GM08714 (cell line): ENCODE measurements at regions not wholly inside any gene's neighbourhood (a gene's known extent, or its start where the extent isn't known, plus 50 kb on each side); places are given as distances from the start of the nearest gene placed in this dataset.
"Not testable (repeated sequence)": the region's sequence is repeated elsewhere in the genome, so short reads cannot be mapped to it uniquely, and the experiment has no call there.

ENCODE experiments used
- H3K4me3 ChIP-seq: fragments of 200-500 bp; sonication (Bioruptor generic); 2 replicates; pipeline ENCODE4 v1.5.1; 2014; ENCODE audit warnings: mild to moderate bottlenecking, low read length, inconsistent platforms
- ZNF274 ChIP-seq: IDR thresholded peaks from 2 replicates; pipeline ENCODE4 v1.6.1; 2012; ENCODE audit warnings: mild to moderate bottlenecking, low read depth, low read length

DNA sequence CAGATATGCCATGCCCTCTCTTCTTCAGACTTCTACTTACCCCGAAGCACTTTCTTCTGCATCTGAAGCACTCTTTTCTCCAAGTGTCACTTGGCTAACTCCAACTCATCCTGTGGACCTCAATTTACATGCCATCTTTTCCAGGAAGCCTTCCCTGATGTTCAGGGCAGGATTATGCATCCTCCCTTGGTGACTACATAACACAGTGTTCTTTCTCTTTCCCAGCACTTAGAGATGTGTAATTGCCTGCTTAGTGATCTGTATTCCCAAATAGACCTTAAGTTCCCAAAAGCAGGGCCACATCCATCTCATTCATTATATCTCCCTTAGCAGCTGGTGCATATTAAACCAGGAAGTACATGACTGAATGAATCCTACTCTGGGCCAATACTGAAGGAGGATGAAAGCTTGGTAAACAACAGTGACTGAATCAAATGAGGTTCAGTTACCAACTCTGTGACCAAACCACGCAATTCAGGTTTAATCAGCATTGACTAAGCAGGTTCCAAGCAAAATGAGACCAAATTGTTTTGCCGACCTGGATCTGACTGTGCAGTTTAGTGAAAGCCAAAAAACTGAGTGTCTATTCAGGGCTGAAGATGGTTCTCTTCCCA, 121.4 kb upstream of the TCF21 start:
- H3K4me3 ChIP-seq = no peak overlapping the region
- no peak for TF ChIP-seq ZNF274

DNA sequence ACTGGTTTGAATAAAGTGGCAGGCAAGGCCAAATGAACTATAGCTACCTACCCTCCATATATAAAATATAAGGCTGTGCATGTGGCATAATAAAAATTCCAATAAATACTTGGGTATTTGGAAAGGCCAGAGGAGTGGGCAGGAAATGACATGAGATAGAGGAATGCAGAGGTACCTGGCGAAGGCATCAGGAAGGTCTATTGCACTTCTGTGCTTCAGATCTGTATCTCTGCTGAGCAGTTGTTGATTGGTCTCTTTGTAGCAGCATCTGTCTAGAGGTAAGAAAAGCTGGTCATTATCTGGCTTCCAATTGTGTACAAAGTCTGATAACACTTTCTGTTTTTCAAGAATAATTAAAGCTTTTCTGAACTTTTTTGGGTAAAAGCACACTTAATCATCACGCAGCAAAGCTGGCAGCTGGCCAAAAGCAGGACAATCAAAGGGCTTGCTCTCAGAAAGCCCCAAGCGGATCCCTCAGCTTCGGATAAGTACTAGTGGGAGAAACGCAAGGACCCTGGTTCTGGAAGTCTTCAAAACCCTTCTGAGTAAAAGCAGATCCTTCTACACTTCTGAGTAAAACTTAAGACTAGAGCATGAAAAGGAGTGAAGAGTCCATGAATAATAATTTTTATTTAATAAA, 120.1 kb upstream of the TCF21 start:
- no peak overlapping the region for H3K4me3 ChIP-seq
- TF ChIP-seq ZNF274 = no peak

DNA sequence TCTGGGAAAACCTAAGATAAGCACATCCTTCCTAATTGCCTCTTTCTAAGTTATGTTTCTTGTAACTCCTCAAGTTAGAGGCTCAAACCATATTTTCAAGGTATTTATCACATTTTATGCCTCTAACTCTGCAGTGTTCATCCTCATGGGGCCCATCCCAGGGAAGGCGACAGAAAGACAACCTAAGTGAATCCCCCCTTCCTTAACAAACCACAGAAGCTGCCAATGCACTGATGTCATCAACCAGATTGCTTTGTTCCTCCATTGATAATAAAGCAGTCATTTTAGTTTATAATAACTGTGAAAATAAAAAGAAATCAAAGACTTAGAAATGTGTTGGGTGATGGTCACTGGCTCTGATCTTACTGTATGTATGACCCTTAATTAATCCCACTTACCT, 119.5 kb upstream of the TCF21 start:
- no peak for TF ChIP-seq ZNF274

DNA sequence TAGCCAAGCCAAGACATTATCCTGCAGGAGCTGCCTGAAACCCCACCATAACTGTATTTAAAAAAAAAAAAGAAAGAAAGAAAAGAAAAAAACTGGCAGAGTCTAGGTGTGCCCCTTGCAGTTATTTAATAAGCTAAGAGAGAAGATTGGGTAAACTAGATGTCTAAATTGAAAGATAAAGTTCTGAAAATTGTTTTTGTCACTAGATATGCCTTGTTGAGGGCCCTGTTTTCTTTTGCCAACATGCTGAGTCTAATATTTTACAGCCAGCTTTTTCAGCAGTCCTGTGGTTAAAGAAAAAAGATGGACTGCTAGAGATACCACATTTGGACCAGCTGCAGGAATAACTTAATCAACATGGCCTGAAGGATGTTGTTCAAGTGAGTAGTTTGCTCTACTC, 116.3 kb upstream of the TCF21 start:
- H3K4me3 ChIP-seq = no peak overlapping the region
- no peak for TF ChIP-seq ZNF274

More for the DNA sequence above, 119.5 kb upstream of the TCF21 start:
- H3K4me3 ChIP-seq = no peak overlapping the region

DNA sequence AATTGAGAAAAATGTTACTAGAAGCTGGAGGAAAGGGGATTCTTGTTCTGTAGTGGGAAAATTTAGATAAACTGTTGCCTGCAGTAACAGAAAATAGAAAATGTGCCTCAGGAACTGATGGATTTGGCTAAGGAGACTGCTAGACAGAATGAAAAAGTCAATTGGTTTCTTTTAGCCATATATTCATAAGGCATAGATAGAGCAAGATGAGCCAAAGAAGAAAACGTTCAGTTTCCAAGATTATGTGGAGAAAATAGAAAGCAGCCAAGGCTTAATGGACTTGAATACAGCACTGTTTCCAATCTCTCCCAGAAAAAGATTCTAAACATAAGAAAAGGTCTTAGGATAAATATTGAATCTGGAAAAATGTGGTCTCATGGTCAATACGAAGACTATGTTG, 115.1 kb upstream of the TCF21 start:
- TF ChIP-seq ZNF274 = no peak

DNA sequence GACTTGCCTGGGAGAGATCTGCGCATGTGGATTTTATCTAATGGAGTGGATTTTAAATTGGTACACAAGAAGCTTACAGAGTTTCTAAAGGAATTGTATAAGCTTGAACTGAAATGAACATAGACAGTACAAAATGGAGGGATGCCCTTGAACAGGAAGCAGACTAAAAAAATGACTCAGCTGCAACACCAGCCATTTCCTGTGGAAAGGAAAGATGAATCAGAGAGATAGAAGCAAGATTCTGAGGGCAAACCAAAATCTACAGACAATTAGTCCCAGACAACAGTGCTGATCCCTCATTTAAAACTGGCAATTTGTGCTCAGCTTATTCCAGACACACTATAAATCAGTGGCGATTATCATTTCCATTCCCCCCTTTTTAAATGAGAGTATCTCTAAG, 114.6 kb upstream of the TCF21 start:
- TF ChIP-seq ZNF274 = no peak
- no peak overlapping the region for H3K4me3 ChIP-seq

More for the DNA sequence above, 115.1 kb upstream of the TCF21 start:
- H3K4me3 ChIP-seq = no peak overlapping the region

DNA sequence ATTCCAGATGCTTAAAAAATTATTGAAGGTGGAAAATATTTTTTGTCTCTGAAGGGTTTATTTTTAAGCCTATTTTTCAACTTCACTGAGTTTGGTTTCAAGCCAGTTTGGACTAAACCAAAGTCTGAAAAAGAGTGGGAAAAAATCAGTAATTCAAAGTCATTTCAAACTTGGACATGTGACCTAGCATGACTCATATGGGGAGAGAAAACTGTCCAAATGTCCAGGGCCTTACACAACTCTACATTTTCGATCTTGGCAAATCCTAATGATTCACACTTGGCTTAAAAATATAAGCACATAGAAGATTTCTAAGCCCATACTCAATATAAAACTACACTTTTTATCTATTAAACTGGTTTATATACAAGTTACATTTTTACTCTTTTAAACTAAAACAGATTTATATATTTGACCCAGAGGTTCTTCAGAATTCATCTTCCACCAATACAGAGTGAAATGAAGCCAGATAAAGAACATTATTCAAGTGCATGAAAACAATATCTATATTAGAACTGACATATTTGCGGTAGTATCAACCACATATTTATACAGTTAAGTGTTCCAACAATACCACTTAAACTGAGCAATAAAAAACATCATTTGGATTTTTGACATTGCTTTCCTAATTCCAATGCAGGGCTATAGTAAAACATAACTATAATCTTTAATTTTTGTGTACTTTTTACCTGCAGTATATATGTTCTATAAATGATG, 110.3 kb upstream of the TCF21 start:
- H3K4me3 ChIP-seq = no peak overlapping the region
- TF ChIP-seq ZNF274 = no peak

DNA sequence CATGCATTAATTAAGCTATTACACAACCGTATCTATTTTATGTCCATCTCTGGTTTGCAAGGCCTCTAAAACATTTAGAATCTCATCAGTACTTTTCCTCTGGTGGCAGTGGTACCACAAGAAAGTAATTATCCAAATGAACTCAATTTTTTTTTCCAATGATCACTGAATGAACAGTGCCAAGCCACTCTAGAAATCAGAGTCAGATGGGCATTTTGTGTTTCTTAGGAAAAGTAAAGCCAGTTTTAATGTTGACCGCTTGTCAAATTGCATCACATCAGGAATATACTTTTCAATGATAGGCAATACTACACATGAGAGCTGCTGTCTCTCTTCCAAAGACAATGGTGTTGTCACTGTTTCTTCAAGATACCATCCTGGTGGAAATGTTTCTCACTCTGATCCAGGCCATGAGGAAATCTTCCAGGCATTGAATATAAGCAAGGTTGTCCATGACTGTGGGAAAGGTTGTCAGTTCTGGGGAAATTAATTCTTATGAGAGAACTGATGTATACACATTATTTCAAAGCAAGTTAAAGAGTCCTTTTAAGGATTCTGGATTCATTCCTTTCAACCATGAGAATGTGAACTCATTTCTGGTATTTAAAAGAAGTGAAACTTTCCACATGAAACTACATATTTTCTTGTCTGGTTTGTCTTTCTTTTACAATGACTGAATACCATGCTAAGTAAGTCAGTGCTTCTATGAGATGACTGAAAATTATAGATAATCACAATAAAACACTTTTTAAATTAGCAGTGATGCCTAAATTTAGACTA, 108.8 kb upstream of the TCF21 start:
- TF ChIP-seq ZNF274 = no peak
- H3K4me3 ChIP-seq = no peak overlapping the region

DNA sequence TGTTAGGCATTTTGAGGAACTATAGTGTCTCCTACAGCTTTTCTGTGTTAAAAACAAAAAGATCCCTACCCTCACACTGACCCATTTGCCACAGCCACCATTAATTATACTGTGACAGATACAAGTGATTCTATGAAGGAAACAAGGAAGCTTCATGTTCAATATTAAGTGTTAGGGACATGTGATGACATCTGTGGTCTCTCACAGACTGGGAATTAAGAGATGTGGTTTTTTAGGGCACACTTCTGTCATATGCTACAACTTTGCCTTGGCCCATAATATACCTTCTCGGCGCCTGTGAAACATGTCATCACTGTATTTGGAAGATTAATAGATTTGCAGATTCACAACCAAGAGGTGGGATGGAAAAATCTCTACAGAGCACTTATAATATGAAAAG, 102.9 kb upstream of the TCF21 start:
- TF ChIP-seq ZNF274 = no peak
- H3K4me3 ChIP-seq = no peak overlapping the region

DNA sequence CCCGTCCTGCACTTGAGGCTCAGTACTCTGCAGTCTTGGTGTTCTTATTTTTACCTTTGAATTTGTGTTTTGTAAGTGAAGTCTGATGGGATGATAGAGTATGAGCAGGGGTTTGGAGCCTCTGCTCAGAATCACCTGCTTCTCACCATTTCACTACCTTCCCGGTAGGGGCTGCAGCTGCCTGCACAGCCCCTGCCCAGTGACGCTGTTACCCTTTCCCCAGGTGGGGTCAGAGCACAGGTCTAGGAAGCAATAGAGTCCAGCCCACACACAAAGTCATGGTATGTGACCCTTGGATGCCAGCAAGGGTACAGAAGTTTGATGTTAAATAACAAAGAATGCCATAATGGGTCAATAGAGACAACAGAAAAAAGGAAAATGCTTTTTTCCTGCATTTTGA, 101.8 kb upstream of the TCF21 start:
- no peak overlapping the region for H3K4me3 ChIP-seq
- TF ChIP-seq ZNF274 = no peak

DNA sequence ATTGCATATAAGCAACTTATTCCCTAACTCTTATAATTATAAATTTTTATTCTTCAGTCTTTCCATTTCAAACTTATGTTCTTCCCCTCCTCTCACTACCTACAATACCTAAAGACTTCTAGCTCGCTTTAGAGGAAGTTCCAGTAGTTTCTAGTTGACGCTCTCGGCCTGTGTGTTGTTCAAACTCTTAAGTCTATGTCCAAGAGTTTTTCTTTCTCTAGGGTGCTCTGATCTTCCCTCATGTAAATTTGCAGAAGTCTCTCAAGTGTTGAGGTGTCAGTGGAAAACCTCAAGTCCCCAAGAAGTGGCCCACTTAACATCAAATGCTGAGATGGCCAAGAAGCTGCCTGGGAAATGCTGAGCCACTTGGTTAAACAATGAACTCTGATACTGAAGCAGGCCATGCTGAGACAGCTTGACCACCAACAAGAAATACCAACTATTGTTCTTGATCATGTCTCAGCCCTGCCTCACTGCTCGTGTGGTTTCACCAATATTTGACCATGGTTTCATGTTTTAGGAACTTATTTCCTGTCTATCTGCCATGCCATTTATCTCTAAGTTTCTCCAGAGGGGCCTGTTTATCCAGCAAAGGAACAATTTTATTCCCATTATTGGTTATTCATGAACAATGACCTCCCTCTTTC, 100.9 kb upstream of the TCF21 start:
- TF ChIP-seq ZNF274 = no peak
- H3K4me3 ChIP-seq = no peak overlapping the region

DNA sequence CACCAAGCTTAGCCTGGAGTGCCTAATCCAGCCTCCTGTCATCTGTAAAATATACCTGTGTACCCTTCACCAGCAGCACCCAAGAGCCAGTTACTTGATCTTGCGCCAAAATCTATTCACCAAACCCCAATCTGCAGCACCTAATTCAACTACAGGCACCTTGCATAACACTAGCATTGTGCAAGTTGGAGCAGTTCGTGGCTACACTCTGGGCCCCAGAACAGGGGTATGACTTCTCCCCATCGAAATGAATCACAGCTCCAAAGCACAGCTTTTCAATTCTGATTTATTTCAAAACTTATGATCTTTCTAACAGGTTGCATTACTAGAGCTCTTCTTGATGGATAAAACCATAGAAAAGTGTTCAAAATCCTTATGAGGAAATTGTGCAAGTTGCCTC, 100.4 kb upstream of the TCF21 start:
- no peak overlapping the region for H3K4me3 ChIP-seq
- TF ChIP-seq ZNF274 = no peak

DNA sequence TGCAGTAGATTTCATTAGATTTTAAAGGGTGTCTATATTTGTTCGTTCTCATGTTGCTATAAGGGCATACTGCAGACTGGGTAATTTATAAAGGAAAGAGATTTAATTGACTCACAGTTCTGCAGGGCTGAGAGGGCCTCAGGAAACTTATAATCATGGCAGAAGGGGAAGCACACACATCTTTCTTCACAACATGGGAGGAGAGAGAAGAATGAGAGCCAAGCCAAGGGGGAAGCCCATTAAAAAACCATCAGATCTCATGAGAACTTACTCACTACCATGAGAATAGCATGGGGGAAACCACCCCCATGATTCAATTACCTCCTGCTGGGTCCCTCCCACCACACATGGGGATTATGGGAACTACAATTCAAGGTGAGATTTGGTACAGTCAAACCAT, 99.5 kb upstream of the TCF21 start:
- not testable (repeated sequence) for H3K4me3 ChIP-seq

DNA sequence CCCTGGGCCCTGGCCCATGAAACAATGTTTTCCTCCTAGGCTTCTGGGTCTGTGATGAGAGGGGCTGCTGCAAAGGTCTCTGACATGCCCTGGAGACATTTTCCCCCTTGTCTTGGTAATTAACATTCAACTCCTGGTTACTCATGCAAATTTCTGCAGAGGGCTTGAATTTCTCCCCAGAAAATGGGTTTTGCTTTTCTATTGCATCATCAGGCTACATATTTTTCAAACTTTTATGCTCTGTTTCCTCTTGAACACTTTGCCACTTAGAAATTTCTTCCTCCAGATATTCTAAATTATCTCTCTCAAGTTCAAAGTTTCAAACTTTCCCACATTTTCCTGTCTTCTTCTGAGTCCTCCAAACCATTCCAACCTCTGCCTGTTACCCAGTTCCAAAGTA, 98.2 kb upstream of the TCF21 start:
- H3K4me3 ChIP-seq = not testable (repeated sequence)

DNA sequence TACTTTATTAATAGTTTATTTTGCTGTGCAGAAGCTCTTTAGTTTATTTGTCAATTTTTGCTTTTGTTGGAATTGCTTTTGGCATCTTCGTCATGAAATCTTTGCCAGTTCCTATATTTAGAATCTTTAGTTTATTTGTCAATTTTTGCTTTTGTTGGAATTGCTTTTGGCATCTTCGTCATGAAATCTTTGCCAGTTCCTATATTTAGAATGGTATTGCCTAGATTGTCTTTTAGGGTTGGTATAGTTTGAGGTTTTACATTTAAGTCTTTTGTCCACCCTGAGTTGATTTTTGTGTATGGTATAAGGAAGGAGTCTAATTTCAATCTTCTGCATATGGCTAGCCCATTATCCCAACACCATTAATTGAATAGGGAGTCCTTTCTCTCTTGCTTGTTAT, 93.9 kb upstream of the TCF21 start:
- not testable (repeated sequence) for H3K4me3 ChIP-seq
